ENCODE measurements at regions not wholly inside any gene's neighbourhood (a gene's known extent, or its start where the extent isn't known, plus 50 kb on each side); places are given as distances from the start of the nearest gene placed in this dataset.
"Not testable (repeated sequence)": the region's sequence is repeated elsewhere in the genome, so short reads cannot be mapped to it uniquely, and the experiment has no call there.

DNA sequence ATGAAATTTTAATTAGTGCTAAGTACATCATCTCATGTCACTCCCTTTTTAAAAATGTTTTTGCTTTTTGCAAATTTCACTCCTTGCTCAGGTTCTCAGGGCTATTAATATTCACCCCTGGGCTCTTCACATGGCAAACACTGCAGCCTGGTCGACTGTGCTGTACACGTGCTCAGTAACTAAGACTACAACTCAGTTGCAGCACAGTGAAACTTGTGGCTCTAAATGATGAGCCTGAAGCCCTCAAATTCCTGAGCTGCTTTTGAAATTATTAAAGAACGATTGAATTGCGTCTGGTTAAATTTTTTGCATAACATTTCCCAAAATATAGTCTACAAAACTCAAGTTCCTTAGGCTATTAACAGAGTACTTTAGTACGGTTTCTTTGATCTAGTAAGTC, 159.3 kb upstream of the C2CD4B start:
- DNase-seq = no peak

DNA sequence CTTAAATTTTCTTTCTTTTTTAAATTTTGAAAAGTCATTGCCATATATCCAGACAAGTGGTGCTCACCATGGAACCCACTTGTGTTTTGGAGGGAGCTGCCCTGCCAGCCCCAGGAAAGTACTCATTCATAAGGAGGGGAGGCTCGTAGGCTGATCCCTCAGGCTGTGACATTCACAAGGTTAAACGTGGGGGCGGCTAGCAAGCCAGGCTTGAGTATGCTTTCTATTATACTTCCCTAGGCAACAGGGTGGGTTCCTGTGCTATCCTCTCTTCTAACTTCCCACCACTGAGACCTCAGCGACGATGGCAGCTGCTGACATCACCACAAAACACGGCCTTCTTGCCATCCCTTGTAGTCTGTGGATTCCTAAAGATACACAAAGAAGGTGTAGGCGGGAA, 160.5 kb upstream of the C2CD4B start:
- no peak for DNase-seq

DNA sequence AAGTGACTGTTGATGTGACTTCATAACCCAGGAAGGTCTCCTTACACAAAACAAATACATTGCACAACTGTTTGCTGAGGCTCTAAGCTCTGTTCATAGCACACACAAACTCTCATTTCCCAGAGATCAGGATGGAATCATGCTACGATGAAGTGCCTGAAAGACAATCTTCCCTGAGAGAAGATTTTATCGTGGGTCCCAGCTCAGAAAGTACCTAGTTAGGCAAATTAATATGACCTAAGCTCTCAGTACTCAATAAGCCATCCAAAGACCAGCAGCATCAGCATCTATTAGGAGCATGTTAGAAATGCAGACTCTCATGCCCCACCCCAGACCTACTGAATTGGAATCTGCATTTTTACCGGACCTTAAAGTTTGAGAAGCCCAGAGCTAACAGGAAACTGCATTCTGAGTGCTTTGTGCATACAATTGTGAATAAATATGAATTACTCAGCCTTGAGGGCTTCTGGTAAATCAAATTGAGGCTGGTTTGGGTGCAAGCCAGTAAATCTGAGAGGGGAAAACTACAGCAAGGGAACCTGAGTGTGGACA, 161.5 kb upstream of the C2CD4B start:
- DNase-seq = no peak

DNA sequence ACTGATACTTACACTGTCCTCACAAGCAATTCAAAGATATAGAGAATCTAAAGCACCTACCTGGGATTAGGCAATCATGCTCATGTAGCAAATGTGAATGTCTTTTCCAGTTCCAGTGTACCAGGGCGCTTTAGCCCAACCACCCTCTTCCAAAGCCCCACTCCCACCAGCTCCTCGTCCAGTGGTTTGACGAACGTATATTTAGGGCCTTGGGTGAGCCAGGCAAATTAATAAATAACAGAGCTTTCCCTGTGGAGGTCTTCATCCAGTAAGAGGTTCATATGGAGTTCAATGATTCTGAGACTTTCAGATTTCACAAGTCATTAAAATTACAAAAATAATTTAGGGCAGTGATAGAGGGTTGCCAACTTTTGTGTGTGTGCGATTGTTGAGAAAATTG, 162.3 kb upstream of the C2CD4B start:
- DNase-seq = no peak

DNA sequence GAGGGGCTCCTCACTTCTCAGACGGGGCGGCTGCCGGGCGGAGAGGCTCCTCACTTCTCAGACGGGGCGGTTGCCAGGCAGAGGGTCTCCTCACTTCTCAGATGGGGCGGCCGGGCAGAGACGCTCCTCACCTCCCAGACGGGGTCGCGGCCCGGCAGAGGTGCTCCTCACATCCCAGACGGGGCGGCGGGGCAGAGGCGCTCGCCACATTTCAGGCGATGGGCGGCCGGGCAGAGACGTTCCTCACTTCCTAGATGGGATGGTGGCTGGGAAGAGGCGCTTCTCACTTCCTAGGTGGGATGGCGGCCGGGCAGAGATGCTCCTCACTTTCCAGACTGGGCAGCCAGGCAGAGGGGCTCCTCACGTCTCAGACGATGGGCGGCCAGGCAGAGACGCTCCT, 167.4 kb upstream of the C2CD4B start:
- DNase-seq = not testable (repeated sequence)

DNA sequence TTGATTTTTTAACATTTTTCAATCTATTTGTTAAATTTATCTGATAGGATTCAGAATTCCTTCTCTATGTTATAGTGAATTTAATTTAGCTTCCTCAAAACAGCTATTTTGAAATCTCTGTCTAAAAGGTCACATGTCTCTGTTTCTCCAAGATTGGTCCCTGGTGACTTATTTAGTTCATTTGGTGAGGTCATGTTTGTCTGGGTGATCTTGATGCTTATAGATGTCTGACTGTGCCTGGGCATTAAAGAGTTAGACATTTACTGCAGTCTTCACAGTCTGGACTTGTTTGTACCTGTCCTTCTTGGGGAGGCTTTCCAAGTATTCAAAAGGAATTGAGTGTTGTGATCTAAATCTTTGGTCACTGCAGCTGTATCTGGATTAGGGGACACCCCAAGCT, 169.5 kb upstream of the C2CD4B start:
- DNase-seq = no peak

DNA sequence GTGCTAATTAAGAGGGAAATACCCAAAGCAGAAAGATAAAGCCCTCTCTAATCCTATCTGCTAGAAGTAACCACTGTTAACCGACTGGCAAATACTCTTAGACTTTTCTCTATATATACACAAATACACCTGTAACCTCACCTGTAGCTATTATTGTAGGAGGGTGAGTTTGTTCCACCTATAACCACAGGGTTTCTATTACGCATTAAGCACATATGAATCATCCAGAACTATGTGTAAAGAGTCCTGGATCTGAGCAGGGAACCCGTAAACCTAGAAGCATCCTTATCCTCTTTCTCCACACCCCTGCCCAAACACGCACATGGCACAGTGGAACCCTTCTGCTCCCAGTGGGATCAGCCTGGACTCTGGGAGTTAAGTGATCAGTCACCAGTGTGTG, 172.8 kb upstream of the C2CD4B start:
- no peak for DNase-seq

DNA sequence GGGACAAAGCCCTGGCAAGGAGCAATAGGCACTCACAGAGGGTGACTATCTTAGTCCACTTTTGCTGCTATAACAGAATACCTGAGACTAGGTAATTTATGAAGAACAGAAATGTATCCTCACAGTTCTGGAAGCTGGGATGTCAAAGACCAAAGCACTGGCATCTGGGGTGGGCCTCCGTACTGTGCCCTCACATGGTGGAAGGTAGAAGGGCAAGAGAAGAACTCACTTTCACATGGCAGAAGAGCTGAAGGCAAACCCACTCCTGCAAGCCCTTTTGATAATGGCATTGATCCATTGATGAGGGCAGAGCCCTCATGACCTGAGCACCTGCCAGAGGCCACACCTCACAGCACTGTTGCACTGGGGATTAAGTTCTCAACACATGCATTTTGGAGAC, 173.4 kb upstream of the C2CD4B start:
- DNase-seq = no peak

DNA sequence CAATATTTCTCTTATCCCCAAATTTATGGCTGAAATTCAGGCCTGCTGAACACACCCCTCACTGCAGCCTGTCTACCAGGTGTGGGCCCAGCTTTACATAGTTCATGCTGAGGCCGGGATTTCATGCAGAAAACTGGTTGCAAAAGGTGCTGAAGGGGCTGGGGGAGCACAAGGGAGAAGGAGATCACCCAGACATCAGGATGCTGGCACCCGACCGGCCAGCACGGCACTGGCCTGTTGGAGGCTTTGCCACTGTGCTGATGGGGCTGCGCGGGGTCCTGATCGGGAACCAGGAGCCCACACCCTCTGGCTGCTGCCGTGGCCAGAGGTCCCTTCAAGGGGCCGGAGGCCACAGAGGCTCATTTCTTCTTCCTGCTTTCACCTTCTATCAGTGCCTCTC, 177.9 kb upstream of the C2CD4B start:
- DNase-seq = no peak

DNA sequence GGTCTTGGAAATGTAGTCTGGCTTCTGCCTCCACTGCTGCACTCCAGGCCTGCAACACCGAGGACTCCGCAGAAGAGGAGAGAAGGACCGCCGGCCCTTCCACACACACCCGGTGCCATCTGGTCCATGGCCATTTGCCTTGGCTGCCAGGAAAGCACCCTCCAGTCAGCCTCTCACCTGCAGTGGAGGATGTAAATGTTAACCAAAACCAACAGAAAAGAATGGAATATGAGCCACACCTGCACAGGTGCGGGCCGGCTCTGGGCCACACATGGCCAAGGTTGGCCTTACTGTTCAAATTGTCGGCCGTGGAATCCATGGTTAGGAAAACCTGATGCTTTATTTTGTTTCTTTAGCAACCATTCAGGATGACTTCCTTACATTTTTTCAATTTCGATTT, 178.3 kb upstream of the C2CD4B start:
- DNase-seq = no peak

DNA sequence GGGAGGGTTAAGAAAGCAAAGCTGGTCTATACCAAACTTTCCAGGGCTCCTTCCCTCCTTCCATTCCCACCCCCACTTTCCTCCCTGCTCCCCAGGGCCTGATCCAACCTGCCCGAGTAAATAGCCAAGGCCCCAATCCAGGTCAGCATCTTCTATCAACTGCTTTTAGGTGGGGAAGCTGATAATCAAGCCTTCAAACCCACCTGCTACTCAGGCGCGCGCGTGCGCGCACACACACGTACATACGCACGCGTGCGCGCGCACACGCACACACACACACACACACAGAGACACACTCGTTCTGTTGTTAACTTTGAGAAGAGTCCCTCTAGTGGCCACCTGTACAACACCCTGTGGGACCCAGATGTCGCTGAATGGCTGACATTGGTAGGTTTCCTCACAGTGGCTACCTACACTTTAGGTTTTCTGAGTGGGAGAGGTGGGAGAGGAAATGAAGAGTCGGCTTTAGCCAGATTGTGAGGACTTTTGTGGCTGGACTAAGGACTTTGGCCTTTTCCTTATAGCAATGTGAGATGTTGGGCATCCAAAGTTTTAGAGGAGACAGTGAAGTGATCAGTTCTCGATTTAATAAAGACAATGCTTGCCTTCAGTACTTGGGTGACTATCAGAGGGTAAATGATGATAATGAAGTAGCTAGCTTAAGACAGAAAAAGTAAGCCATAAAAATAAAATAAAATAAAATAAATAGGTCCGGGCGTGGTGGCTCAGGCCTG, 179.9 kb upstream of the C2CD4B start:
- DNase-seq = peak; percentile 57

DNA sequence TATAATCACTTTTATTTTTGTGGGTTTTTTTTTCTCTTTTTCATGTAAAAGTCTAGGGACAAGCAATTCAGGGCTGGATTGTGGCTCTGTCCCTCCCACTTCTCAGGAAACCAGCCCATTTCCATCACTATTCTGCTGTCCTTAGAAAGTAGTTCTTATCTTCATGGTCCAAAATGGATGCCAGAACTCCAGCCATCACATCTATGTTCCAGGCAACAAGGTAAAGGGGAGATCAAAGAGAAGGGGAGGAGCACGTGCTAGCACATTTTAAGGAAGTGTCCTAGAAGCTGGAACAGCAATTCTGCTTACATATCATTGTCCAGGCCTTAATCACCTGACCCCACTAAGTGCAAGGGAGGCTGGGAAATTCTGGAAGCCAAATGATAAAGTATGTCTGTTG, 181.1 kb upstream of the C2CD4B start:
- DNase-seq = no peak

DNA sequence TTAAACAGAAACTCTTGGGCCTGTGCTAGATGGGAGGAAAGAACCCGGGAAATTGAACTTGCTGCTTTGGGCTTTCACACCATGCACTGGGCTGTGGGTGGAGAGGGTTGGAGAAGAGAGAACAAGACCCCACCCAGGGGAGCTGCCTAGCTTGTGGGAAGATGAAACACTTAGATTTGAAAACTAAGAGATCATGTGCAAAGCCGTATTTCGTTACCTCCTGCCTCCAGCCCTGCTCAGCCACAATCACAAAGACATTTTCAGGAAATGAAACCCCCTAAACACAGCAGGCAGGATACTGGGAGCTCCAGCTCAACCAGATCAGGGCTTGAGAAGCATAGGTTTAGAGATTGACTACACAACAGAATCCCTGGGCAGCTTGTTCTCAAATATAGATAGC, 183.0 kb upstream of the C2CD4B start:
- DNase-seq = no peak

DNA sequence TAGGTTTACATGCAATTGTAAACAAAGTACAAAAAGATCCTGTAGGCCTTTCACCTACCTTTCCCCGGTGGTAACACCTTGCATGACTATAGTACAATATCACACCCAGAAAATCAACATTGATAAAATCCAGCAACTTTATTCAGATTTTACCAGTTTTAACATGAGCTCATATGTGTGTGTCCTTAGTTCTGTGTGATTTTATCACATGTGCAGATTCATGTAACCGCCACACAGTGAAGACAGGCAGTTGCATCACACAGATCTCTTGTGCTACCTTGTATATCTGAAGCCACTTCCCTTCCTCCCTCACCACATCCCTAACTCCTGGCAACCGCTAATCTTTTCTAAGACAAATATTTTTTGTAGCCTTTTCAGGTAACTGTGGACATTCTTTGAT, 183.5 kb upstream of the C2CD4B start:
- DNase-seq = no peak

DNA sequence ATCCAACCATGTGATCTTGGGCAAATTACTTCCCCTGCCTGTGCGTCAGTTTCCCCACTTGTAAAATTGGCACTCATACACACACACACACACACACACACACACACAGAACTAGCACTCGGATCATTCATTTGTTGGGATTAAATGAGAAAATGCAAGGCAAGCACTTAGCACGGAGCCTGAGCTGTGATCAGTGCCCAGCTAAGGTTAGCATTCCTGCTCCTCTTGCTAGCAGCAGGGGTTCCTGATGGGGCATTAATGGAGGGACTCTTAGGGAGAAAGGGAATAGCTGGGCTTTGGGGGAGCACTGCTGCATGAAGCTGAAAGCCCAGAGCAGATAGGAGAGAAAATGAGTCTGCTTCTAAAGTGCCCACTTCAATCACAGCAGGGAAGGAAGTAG, 187.7 kb upstream of the C2CD4B start:
- DNase-seq = no peak

DNA sequence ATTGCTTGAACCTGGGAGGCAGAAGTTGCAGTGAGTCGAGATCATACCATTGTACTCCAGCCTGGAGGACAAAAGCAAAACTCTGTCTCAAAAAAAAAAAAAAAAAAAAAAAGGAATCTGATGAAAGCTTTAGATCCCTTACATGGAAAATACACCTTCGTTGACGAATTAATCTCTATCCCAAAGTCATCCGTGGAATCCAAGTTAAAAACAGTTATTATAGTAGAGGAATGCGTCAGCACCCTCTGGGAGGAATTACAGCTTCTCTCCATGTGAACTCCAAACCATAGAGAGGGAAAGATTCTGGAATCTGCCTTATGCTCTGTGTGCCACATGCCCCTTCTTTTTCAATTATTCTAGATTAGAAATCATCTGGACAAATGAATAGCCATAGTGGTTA, 192.3 kb upstream of the C2CD4B start:
- DNase-seq = no peak

DNA sequence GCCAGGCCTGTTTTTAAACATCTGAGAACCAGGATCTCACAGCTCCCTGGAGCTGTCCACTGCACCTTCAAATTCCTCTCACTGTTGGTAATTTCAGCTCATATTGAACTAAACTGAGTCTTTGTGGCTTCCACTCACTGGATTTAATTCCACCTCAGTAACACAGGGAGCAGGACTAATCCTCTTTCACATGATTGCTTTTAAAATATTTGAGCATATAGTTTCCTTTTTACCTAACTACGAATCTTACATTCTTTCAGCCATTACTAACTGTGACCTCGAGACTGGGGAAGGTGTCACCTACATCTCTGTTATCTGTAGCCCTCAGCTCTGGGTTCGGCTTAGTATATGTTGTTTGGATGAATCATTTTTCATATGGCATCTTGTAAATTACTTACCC, 194.3 kb upstream of the C2CD4B start:
- DNase-seq = no peak

DNA sequence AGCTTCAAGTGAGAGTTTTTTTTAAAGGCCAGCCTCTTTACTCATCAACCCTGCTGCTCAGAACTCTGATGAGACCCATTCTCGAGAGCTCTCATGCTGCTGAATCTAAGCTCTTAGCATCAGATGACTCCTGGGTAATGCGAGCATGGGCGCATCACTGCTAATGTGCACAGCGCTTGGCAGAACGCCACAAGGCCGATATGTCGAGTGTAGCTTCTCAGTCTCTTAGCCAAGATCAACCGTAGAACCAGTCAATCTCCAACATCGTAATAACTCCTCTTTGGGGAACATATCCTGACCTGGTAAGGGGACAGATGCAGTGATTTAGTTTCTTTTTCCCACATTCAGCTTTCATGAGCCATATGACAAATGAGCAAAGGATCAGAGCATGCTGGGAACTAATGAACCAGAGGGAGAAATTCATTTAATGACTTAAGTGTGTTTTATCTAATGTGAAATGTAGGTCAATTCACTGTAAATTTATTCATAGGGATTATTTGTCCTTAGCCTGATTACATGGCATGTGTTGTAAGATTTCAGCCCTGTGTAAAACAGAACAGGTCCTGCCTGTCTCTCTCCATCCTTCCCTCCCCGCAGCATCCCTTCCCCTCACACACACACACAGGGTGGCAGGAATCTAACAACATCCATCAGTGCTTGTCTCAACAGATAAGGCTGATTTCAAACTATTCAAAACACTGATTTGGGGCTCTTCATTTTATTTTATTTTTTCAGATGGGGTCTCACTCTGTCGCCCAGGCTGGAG, 195.4 kb upstream of the C2CD4B start:
- peak; percentile 34 for DNase-seq

DNA sequence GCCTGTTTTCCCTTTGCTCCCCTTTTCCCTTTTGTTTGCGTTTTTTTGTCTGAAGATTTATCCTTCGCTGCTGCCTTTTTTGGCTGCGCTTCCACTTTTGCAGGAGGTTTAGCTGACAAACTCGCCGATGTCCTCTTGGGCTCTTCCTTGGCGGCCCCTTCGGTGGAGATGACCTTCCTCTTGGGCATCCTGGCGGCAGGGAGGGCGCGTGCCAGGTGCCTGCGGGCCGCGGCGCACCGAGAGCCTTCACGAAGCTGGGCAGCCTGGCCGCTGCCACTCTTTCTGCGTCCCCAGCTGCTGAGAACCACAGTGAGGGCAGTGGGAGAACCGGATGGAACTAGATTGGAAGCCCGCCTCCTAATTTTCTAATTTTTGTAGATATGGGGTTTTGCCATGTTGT, 197.1 kb upstream of the C2CD4B start:
- no peak for DNase-seq

DNA sequence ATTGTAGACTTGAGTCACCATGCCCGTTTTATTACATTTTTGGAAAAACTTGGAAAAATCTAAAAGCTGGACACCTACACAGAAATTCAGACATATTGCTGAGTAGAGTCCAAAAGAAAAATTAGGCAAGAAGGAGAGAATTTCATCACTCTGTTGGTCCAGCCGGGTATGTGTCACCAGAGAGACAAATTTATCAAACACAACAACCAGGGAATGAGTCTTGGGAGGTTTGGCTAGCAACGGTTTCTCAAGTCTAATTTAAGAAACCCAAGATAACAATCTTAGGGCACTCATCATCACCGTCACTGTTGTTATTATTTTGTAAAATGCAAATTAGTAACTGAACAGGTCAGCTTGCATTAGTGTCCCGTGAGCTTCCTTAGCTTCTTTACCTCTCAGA, 197.5 kb upstream of the C2CD4B start:
- DNase-seq = no peak

DNA sequence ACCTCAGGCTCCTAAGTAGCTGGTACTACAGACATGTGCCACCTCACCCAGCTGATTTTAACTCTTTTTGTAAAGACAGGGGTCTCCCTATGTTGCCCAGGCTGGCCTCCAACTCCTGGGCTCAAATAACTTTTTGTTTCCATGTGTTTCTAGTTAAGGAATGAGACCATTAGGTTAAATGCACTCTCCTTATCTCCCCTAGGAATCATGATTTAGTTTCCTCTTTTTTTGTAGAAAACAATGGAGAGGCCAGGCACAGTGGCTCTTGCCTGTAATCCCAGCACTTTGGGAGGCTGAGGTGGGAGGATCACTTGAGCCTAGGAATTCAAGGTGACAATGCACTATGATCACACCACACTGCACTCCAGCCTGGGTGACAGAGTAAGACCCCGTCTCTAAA, 198.8 kb upstream of the C2CD4B start:
- DNase-seq = no peak

DNA sequence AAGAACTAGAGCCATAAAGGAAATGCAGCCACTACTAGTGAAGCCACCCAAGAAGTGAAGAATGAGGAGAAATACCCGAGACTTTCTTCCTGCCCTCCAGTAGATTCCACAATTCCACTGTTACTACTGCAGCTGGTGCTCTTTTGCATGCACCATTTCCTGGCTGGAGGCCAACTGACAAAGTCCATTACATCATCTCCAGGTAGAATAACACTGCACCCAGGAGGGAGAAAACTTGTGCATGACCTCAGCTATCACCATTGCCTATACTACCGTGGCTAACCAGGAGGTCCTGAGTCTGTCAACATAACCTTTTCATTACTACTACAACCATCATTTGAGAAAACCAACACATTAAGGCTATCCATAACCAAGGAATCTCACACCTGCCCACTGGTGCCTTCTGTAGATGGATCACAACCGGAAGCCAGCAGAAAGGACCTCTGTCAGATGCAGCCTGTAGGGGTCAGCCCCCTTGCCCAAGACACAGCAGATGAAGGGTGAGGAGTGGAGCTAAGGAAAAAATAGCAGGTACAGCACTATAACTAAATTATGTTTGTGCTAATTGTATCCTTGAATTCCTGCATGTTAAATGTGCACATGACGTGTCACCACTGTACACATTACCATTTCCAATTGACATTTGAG, 200.8 kb upstream of the C2CD4B start:
- no peak for DNase-seq

DNA sequence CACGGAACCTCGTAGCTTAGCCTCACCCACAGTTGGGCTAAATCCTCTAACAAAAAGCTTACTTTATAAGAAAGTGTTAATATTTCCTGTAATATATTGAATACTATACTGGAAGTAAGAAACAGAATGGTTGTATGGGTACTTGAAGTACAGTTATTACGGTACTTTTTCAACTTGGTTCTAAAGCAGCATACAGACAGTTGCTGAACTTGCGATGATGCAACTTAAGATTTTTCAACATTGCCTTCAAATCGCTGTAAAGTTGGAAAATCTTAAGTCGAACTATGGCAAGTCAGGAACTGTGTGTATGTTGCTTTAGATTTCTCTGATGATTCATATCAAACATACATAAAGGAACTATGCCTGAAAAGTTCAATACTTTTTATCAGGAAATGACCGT, 204.4 kb upstream of the C2CD4B start:
- no peak for DNase-seq

DNA sequence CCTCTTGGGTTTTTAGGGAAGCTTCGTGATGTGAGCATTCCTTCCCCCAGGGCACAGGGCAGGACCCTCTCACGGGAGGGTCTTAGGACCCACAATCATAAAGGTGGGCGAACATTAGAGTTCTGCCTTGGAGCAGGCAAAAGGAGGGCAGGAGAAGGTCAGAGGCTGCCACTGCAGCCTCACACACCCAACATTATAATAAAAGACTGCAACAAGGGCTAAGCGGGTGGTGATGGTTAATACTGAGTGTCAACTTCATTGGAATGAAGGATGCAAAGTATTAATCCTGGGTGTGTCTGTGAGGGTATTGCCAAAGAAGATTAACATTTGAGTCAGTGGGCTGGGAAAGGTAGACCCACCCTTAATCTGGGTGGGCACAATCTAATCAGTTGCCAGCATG, 206.6 kb upstream of the C2CD4B start:
- DNase-seq = not testable (repeated sequence)

Measured in NCI-H2227 treated with DMSO at 0.1 percent for 48 hours (cell line).